NCI-H82 treated with DMSO at 0.1 percent for 48 hours (cell line): ENCODE measurements at regions not wholly inside any gene's neighbourhood (a gene's known extent, or its start where the extent isn't known, plus 50 kb on each side); places are given as distances from the start of the nearest gene placed in this dataset.

Experiments
- DNase-seq: peaks from one replicate; lab custom pipeline; 2025; ENCODE audit not compliant: unreplicated experiment; lab: John Stamatoyannopoulos, UW

- DNase-seq, result no peak
Measured at GRCh38 chrX:151476604-151477303, 79.7 kb downstream of the VMA21 start.

GRCh38 chrX:151478058-151478457 is 81.1 kb downstream of the VMA21 start:
- no peak for DNase-seq

GRCh38 chrX:151488677-151489076 is 74.8 kb upstream of the PASD1 start:
- no peak for DNase-seq

- peak; percentile 48 for DNase-seq
Measured at GRCh38 chrX:151505796-151506195, 57.7 kb upstream of the PASD1 start.

GRCh38 chrX:151510203-151510602 is 53.3 kb upstream of the PASD1 start:
- peak; percentile 76 for DNase-seq

- peak; percentile 85 for DNase-seq
Measured at GRCh38 chrX:151513472-151513871, 50.0 kb upstream of the PASD1 start.
